Peyer's patch (tissue), 4 donors: ENCODE measurements at regions not wholly inside any gene's neighbourhood (a gene's known extent, or its start where the extent isn't known, plus 50 kb on each side); places are given as distances from the start of the nearest gene placed in this dataset.
A peak's percentile ranks its signal among the peaks of the same experiment; 100 is the strongest.
"Not testable (repeated sequence)": the region's sequence is repeated elsewhere in the genome, so short reads cannot be mapped to it uniquely, and the experiment has no call there.

Source experiments
- DNase-seq, 3 donors: peaks; one replicate each; pipeline ENCODE4 v3.0.0-alpha.2; 2017 to 2019
- H3K27ac ChIP-seq, 4 donors: fragments of 200-600 bp; sonication (generic); one replicate each; pipeline ENCODE4 v1.5.1; 2016 to 2019
- H3K27me3 ChIP-seq, 2 donors: fragments of 200-600 bp; sonication (generic); one replicate each; pipeline ENCODE4 v1.5.1; 2019
- H3K36me3 ChIP-seq, 3 donors: fragments of 200-600 bp; sonication (generic); one replicate each; pipeline ENCODE4 v1.5.1; 2016 to 2019
- H3K4me1 ChIP-seq, 4 donors: fragments of 200-600 bp; sonication (generic); one replicate each; pipeline ENCODE4 v1.5.1; 2016 to 2019
- H3K4me3 ChIP-seq, 4 donors: fragments of 200-600 bp; sonication (generic); 1 replicate in 3 of 4; 2 replicates in 1 of 4; pipeline ENCODE4 v1.5.1; 2016 to 2019; ENCODE audit warnings: mild to moderate bottlenecking in 1 of 4
- H3K9me3 ChIP-seq, 4 donors: fragments of 200-600 bp; sonication (generic); one replicate each; pipeline ENCODE4 v1.5.1; 2016 to 2019; ENCODE audit warnings: mild to moderate bottlenecking in 1 of 4
- CTCF ChIP-seq, 6 experiments: fragments of 450-650 bp in 4 of 6; fragments of 200-600 bp in 2 of 6; sonication (generic) in 1 of 6; IDR thresholded peaks; one replicate each; pipeline ENCODE4 v1.5.1; 2017 to 2019; ENCODE audit warnings: antibody characterized with exemption in 6 of 6, mild to moderate bottlenecking in 3 of 6, moderate library complexity in 1 of 6
- POLR2A ChIP-seq, 2 donors: fragments of 450-650 bp; IDR thresholded peaks; one replicate each; pipeline ENCODE4 v1.5.1; 2017; ENCODE audit warnings: antibody characterized with exemption in 2 of 2, mild to moderate bottlenecking in 2 of 2, moderate library complexity in 2 of 2

GRCh38 chr19:5245631-5246553 is 94.7 kb downstream of the PTPRS start:
- DNase-seq, result no peak
- no peak for TF ChIP-seq POLR2A (IDR thresholded peaks at IDR 0.05)
- H3K4me1 ChIP-seq, result no peaks in the 10 kb centered on the region
- H3K36me3 ChIP-seq, result peaks cover 0 to 3% (median 0%) of the 10 kb centered on the region in 3 donors
- H3K27ac ChIP-seq, result no peak overlapping the region
- H3K27me3 ChIP-seq, result no peaks in the 10 kb centered on the region
- H3K4me3 ChIP-seq, result no peak overlapping the region
- no peaks in the 10 kb centered on the region for H3K9me3 ChIP-seq

GRCh38 chr19:5244351-5244750 is 96.3 kb downstream of the PTPRS start:
- Histone ChIP-seq H3K4me1 (no peaks in the 10 kb centered on the region), H3K4me3 (no peak overlapping the region), H3K9me3 (no peaks in the 10 kb centered on the region), H3K36me3 (peaks cover 0 to 3% (median 0%) of the 10 kb centered on the region in 3 donors), H3K27ac (no peak overlapping the region), H3K27me3 (no peaks in the 10 kb centered on the region)
- no peak for DNase-seq
- no peak for TF ChIP-seq POLR2A (IDR thresholded peaks at IDR 0.05)
- no peak for TF ChIP-seq CTCF (IDR thresholded peaks at IDR 0.05)

GRCh38 chr19:5243878-5244277 is 96.7 kb downstream of the PTPRS start:
- TF ChIP-seq CTCF (IDR thresholded peaks at IDR 0.05), result no peak
- TF ChIP-seq POLR2A (IDR thresholded peaks at IDR 0.05), result no peak
- peak in 1 of 3 donors; percentile 30 for DNase-seq
- no peaks in the 10 kb centered on the region for H3K4me1 ChIP-seq
- H3K36me3 ChIP-seq, result peaks cover 0 to 3% (median 0%) of the 10 kb centered on the region in 3 donors
- H3K4me3 ChIP-seq, result no peak overlapping the region
- no peak overlapping the region for H3K27ac ChIP-seq
- H3K27me3 ChIP-seq, result no peaks in the 10 kb centered on the region
- H3K9me3 ChIP-seq, result no peaks in the 10 kb centered on the region

GRCh38 chr19:5241896-5242295 is 98.7 kb downstream of the PTPRS start:
- not testable (repeated sequence) for H3K4me1 ChIP-seq, H3K27me3 ChIP-seq, DNase-seq, H3K36me3 ChIP-seq, H3K9me3 ChIP-seq, H3K27ac ChIP-seq, H3K4me3 ChIP-seq

GRCh38 chr19:5240011-5240410 is 100.6 kb downstream of the PTPRS start:
- TF ChIP-seq POLR2A (IDR thresholded peaks at IDR 0.05), result no peak
- no peak for TF ChIP-seq CTCF (IDR thresholded peaks at IDR 0.05)
- Histone ChIP-seq H3K36me3 (peaks cover 0 to 6% (median 0%) of the 10 kb centered on the region in 3 donors), H3K4me1 (no peaks in the 10 kb centered on the region), H3K4me3 (no peak overlapping the region), H3K27ac (no peak overlapping the region), H3K27me3 (no peaks in the 10 kb centered on the region), H3K9me3 (no peaks in the 10 kb centered on the region)
- peak in 1 of 3 donors; percentile 26 for DNase-seq

- H3K36me3 ChIP-seq, result peaks cover 0 to 6% (median 0%) of the 10 kb centered on the region in 3 donors
- no peaks in the 10 kb centered on the region for H3K4me1 ChIP-seq
- no peaks in the 10 kb centered on the region for H3K27me3 ChIP-seq
- H3K4me3 ChIP-seq, result no peak overlapping the region
- no peaks in the 10 kb centered on the region for H3K9me3 ChIP-seq
- TF ChIP-seq POLR2A (IDR thresholded peaks at IDR 0.05) (no peak), CTCF (IDR thresholded peaks at IDR 0.05) (no peak)
- H3K27ac ChIP-seq, result no peak overlapping the region
- no peak for DNase-seq
These were observed 101.9 kb downstream of the PTPRS start for GRCh38 chr19:5238700-5239099.
